HepG2 (cell line): ENCODE measurements at regions not wholly inside any gene's neighbourhood (a gene's known extent, or its start where the extent isn't known, plus 50 kb on each side); places are given as distances from the start of the nearest gene placed in this dataset.

ENCODE experiments used
- ATAC-seq: fragments of 200-7000 bp; cut with Tn5 transposase; 3 replicates; pipeline ENCODE4 v1.9.1; 2020; ENCODE audit warnings: mild to moderate bottlenecking, moderate library complexity
- BruUV-seq: library from RNA; stranded (reverse); fragments of 400-500 nt; replicated peaks from 2 replicates; lab custom pipeline; 2021; lab: Mats Ljungman, UMichigan
- CTCF ChIA-PET: fragments of 300-600 bp; formaldehyde crosslinking; extraction: SDS; loops from one replicate; lab custom pipeline; 2021; ENCODE audit warnings: low total read pairs, inconsistent platforms, low intra/inter-chr PET ratio; lab: Yijun Ruan, JAX
- POLR2A ChIA-PET: fragments of 350-600 bp; sonication (Branson Sonifier 250); formaldehyde crosslinking; loops from one replicate; lab custom pipeline; 2020; ENCODE audit warnings: antibody characterized with exemption, inconsistent platforms; lab: Yijun Ruan, JAX
- DNase-seq: peaks from one replicate; pipeline ENCODE4 v3.0.0-alpha.2; 2015; ENCODE audit warnings: low spot score
- FAIRE-seq: peaks from 3 replicates; lab custom pipeline; 2011; peaks lifted over from hg19 to GRCh38; lab: Jason Lieb, UNC
- H2AFZ ChIP-seq: one replicate; pipeline ENCODE4 v1.6.1; 2011; ENCODE audit warnings: low read length, inconsistent platforms
- H3K27ac ChIP-seq: fragments of 300-600 bp; 3 replicates; pipeline ENCODE4 v1.8.0; 2011; ENCODE audit warnings: mixed run types, mild to moderate bottlenecking, mixed read lengths, low read length, inconsistent platforms; ENCODE audit not compliant: insufficient read depth; ENCODE audit errors: extremely low read length
- H3K27me3 ChIP-seq, 2 experiments: fragments of 200-600 bp in 1 of 2; 2 replicates in 1 of 2; 3 replicates in 1 of 2; pipeline versions ENCODE4 v1.6.0 to v1.8.0; 2011; ENCODE audit warnings: low read length in 2 of 2, mild to moderate bottlenecking in 2 of 2, moderate library complexity in 2 of 2, inconsistent platforms in 1 of 2; ENCODE audit not compliant: insufficient read depth in 2 of 2, control insufficient read depth in 1 of 2
- H3K36me3 ChIP-seq, 2 experiments: fragments of 200-600 bp in 1 of 2; replicated peaks in 1 of 2; 2 replicates in 1 of 2; 3 replicates in 1 of 2; pipeline versions ENCODE4 v1.5.1 to v1.8.0; 2011; ENCODE audit warnings: low read length in 2 of 2, inconsistent platforms in 1 of 2; ENCODE audit not compliant: insufficient read depth in 2 of 2, control insufficient read depth in 1 of 2
- H3K4me1 ChIP-seq: 2 replicates; pipeline ENCODE4 v1.5.1; 2012; ENCODE audit warnings: low read length, inconsistent platforms; ENCODE audit not compliant: insufficient read depth
- H3K4me2 ChIP-seq: 2 replicates; pipeline ENCODE4 v1.6.0; 2011; ENCODE audit warnings: low read depth, low read length, inconsistent platforms
- H3K4me3 ChIP-seq, 3 experiments: fragments of 200-600 bp in 1 of 3; sonication (generic), shearing (Covaris generic) in 1 of 3; replicated peaks in 1 of 3; 2 replicates each; pipeline ENCODE4 v1.5.1; 2011 to 2016; ENCODE audit warnings: low read length in 3 of 3, inconsistent platforms in 2 of 3, low read depth in 2 of 3, mild to moderate bottlenecking in 2 of 3, control low read depth in 1 of 3, mixed read lengths in 1 of 3; ENCODE audit not compliant: insufficient read depth in 1 of 3
- H3K79me2 ChIP-seq: one replicate; pipeline ENCODE4 v1.6.1; 2011; ENCODE audit warnings: low read length, inconsistent platforms; ENCODE audit not compliant: insufficient read depth
- H3K9ac ChIP-seq: 2 replicates; pipeline ENCODE4 v1.6.0; 2011; ENCODE audit warnings: mild to moderate bottlenecking, low read depth, low read length, inconsistent platforms; ENCODE audit not compliant: insufficient read depth
- H3K9me3 ChIP-seq: 2 replicates; pipeline ENCODE4 v1.5.1; 2012; ENCODE audit warnings: mild to moderate bottlenecking, low read length
- H4K20me1 ChIP-seq: 2 replicates; pipeline ENCODE4 v1.6.0; 2011; ENCODE audit warnings: inconsistent platforms, mild to moderate bottlenecking, low read length, moderate library complexity; ENCODE audit not compliant: insufficient read depth
- MED8 ChIP-seq: sonication (generic); formaldehyde crosslinking; IDR thresholded peaks from 2 replicates; pipeline ENCODE4 v1.8.1; 2023; ENCODE audit warnings: mild to moderate bottlenecking, missing genetic modification reagents; ENCODE audit not compliant: insufficient replicate concordance
- NR0B2 ChIP-seq: sonication (generic); formaldehyde crosslinking; IDR thresholded peaks from 2 replicates; pipeline ENCODE4 v1.4.0; 2020; ENCODE audit warnings: mild to moderate bottlenecking, missing genetic modification reagents
- ZBTB1 ChIP-seq: sonication (generic); formaldehyde crosslinking; IDR thresholded peaks from 2 replicates; pipeline ENCODE4 v1.4.0; 2020; ENCODE audit warnings: missing genetic modification reagents, borderline replicate concordance
- ZFP90 ChIP-seq: sonication (generic); formaldehyde crosslinking; IDR thresholded peaks from 2 replicates; pipeline ENCODE4 v1.8.0; 2022; ENCODE audit warnings: missing genetic modification reagents, mild to moderate bottlenecking, inconsistent platforms, borderline replicate concordance
- ZNF138 ChIP-seq: sonication (generic); formaldehyde crosslinking; IDR thresholded peaks from 2 replicates; pipeline ENCODE4 v1.5.0; 2020; ENCODE audit warnings: mild to moderate bottlenecking, low read depth, missing genetic modification reagents
- ZNF143 ChIP-seq: sonication (generic); formaldehyde crosslinking; IDR thresholded peaks from 2 replicates; pipeline ENCODE4 v1.4.0; 2020; ENCODE audit warnings: missing genetic modification reagents
- ZNF296 ChIP-seq: sonication (generic); formaldehyde crosslinking; conservative IDR thresholded peaks from 2 replicates; pipeline ENCODE4 v1.5.0; 2020; ENCODE audit warnings: mild to moderate bottlenecking, missing genetic modification reagents
- ZNF704 ChIP-seq: sonication (generic); formaldehyde crosslinking; IDR thresholded peaks from 2 replicates; pipeline ENCODE4 v1.8.1; 2023; ENCODE audit warnings: mild to moderate bottlenecking, inconsistent platforms, moderate library complexity, missing genetic modification reagents, borderline replicate concordance
- ZSCAN25 ChIP-seq: sonication (generic); formaldehyde crosslinking; IDR thresholded peaks from 2 replicates; pipeline ENCODE4 v1.8.0; 2022; ENCODE audit warnings: mild to moderate bottlenecking, missing genetic modification reagents
- WGBS: methylation state at CpG from one replicate; pipeline ENCODE4 v1.1.6; 2017; ENCODE audit warnings: low lambda C conversion rate; 5-methylcytosine and 5-hydroxymethylcytosine counted together
- in situ Hi-C: cut with HindIII; loops from 2 replicates; pipeline ENCODE4 v1.10.0; 2017; ENCODE audit warnings: low pct_unique_long_range_greater_than_20kb; ENCODE audit not compliant: extremely low pct_ligation_motif_present
- intact Hi-C: fragments of 100-400 bp; cut with micrococcal nuclease; formaldehyde crosslinking; loops from one replicate; pipeline ENCODE4 v1.10.0; 2022; ENCODE audit not compliant: unreplicated experiment
- TF ChIP-seq, protein P1 (sequence below): sonication (generic); formaldehyde crosslinking; IDR thresholded peaks from 2 replicates; pipeline ENCODE4 v1.4.0; 2020; ENCODE audit warnings: missing genetic modification reagents
- TF ChIP-seq, protein P2 (sequence below): sonication (generic); formaldehyde crosslinking; IDR thresholded peaks from 2 replicates; pipeline ENCODE4 v1.9.0; 2022; ENCODE audit warnings: low read depth, missing genetic modification reagents

- Histone ChIP-seq H3K4me3 (no peak overlapping the region), H2AFZ (no peak overlapping the region), H3K36me3 (no peaks in the 10 kb centered on the region), H3K27me3 (peaks cover 0 to 8% of the 10 kb centered on the region in 2 experiments; a peak in 1 of 5 replicates), H3K4me2 (no peak overlapping the region), H3K9ac (no peak overlapping the region), H3K79me2 (no peaks in the 10 kb centered on the region), H3K27ac (no peak overlapping the region), H4K20me1 (no peaks in the 10 kb centered on the region), H3K4me1 (no peaks in the 10 kb centered on the region), H3K9me3 (no peaks in the 10 kb centered on the region)
- 53% methylated on average over 7 of the region's 9 CpGs for WGBS
- CTCF ChIA-PET = no interaction called here
- POLR2A ChIA-PET = no interaction called here
- ATAC-seq (no peak), DNase-seq (no peak), FAIRE-seq (no peak)
- in situ Hi-C loops = no loop called here
- TF ChIP-seq ZNF138 (CRISPR knock-in tag) = no peak
- TF ChIP-seq ZNF143 = no peak
- TF ChIP-seq ZSCAN25 (CRISPR knock-in tag) = no peak
- no peak for TF ChIP-seq MED8 (CRISPR knock-in tag)
- BruUV-seq = no TSS peak
- intact Hi-C loops = no loop called here
Measured at GRCh38 chr18:76660571-76661192, 161.7 kb upstream of the ZNF236 start.

DNA sequence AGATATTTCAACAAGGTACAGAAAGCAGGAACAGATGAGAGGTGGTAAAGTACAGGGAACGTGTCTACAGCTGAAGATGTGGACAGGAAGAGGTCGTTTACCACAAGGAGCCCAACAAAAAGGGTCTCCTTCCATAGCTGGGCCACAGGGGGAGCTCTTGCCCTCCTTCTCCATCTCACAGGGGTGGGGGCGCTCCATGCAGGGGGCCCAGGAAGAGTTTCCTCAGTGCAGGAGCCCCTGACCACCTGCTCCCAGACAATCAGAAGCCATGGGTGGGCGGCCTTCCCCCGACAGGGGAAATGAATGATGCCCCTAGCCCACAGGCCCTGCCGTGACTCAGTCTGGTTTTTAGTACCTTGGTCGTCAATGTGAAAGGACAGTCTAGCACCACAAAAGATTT is 163.6 kb upstream of the ZNF516 start:
- no peaks in the 10 kb centered on the region for H3K36me3 ChIP-seq
- DNase-seq (no peak), FAIRE-seq (no peak), ATAC-seq (peak; percentile 72)
- H3K9ac ChIP-seq = no peak overlapping the region
- H2AFZ ChIP-seq = no peak overlapping the region
- no peaks in the 10 kb centered on the region for H3K9me3 ChIP-seq
- H3K4me2 ChIP-seq = no peak overlapping the region
- no peaks in the 10 kb centered on the region for H4K20me1 ChIP-seq
- WGBS = 64% methylated on average over 6 of the region's 7 CpGs
- POLR2A ChIA-PET = no interaction called here
- in situ Hi-C loops (no loop called here), intact Hi-C loops (loop anchor here (5.0 kb wide), 1 partner anchor 989 kb away; no protein-coding TSS in a partner anchor)
- peaks cover 2 to 27% of the 10 kb centered on the region in 2 experiments; a peak in 3 of 5 replicates for H3K27me3 ChIP-seq
- no TSS peak for BruUV-seq
- no peak overlapping the region for H3K27ac ChIP-seq
- H3K79me2 ChIP-seq = no peaks in the 10 kb centered on the region
- no peaks in the 10 kb centered on the region for H3K4me1 ChIP-seq
- no peak overlapping the region for H3K4me3 ChIP-seq
- CTCF ChIA-PET = no interaction called here
- TF ChIP-seq, protein P1, sequence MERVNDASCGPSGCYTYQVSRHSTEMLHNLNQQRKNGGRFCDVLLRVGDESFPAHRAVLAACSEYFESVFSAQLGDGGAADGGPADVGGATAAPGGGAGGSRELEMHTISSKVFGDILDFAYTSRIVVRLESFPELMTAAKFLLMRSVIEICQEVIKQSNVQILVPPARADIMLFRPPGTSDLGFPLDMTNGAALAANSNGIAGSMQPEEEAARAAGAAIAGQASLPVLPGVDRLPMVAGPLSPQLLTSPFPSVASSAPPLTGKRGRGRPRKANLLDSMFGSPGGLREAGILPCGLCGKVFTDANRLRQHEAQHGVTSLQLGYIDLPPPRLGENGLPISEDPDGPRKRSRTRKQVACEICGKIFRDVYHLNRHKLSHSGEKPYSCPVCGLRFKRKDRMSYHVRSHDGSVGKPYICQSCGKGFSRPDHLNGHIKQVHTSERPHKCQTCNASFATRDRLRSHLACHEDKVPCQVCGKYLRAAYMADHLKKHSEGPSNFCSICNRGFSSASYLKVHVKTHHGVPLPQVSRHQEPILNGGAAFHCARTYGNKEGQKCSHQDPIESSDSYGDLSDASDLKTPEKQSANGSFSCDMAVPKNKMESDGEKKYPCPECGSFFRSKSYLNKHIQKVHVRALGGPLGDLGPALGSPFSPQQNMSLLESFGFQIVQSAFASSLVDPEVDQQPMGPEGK (CRISPR knock-in tag) = peak; percentile 78
- TF ChIP-seq ZNF704 (CRISPR knock-in tag) (no peak), ZNF296 (CRISPR knock-in tag) (no peak), NR0B2 (CRISPR knock-in tag) (no peak), ZBTB1 (no peak), ZFP90 (CRISPR knock-in tag) (no peak)
- TF ChIP-seq, protein P2, sequence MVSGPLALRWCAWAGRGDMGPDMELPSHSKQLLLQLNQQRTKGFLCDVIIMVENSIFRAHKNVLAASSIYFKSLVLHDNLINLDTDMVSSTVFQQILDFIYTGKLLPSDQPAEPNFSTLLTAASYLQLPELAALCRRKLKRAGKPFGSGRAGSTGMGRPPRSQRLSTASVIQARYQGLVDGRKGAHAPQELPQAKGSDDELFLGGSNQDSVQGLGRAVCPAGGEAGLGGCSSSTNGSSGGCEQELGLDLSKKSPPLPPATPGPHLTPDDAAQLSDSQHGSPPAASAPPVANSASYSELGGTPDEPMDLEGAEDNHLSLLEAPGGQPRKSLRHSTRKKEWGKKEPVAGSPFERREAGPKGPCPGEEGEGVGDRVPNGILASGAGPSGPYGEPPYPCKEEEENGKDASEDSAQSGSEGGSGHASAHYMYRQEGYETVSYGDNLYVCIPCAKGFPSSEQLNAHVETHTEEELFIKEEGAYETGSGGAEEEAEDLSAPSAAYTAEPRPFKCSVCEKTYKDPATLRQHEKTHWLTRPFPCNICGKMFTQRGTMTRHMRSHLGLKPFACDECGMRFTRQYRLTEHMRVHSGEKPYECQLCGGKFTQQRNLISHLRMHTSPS (CRISPR knock-in tag) = no peak
